ENCODE measurements at regions not wholly inside any gene's neighbourhood (a gene's known extent, or its start where the extent isn't known, plus 50 kb on each side); places are given as distances from the start of the nearest gene placed in this dataset.
A peak's percentile ranks its signal among the peaks of the same experiment; 100 is the strongest.

DNA sequence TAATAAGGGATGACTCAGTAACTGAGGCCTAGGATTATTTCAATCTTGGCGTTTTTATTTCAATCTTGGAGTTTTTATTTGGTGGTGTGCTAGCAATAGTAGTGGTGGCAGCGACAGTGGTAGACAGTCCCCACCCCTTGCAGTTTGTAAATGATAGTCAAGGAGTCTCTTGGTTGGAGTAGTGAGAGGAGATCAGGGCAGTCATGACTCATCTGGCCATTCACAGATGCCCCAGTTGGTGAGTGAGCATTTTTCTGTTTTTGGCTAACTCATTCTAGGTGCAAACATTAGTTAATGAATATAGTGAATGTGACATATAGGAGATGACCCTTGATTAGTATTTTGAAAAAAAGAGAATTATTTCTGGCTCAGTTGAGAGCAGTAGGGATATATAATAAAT is 93.5 kb upstream of the ADAD1 start:
- Histone ChIP-seq H3K79me2 (ENCODE audit: insufficient read depth, low read length) (no peaks in the 10 kb centered on the region), H2AK5ac (ENCODE audit: insufficient read length, low read length) (no peak overlapping the region), H3K23me2 (ENCODE audit: insufficient read length, low read depth, low read length, poor library complexity, severe bottlenecking) (no peaks in the 10 kb centered on the region), H3K18ac (ENCODE audit: insufficient read length, low read depth, low read length) (no peak overlapping the region), H3K23ac (ENCODE audit: insufficient read length, low read depth, low read length) (no peak overlapping the region), H2BK5ac (ENCODE audit: insufficient read length, low read length) (no peak overlapping the region), H3K9ac (ENCODE audit: extremely low read depth, insufficient read length, low read length) (no peak overlapping the region), H2BK120ac (ENCODE audit: low read depth, low read length, poor library complexity, severe bottlenecking) (no peak overlapping the region), H3K27ac (ENCODE audit: insufficient read length, low read depth, low read length) (no peak overlapping the region), H3K79me1 (ENCODE audit: insufficient read depth, low read depth, low read length, poor library complexity, severe bottlenecking) (no peaks in the 10 kb centered on the region), H3K4me2 (ENCODE audit: insufficient read depth, insufficient read length, low read length) (no peak overlapping the region), H4K5ac (ENCODE audit: insufficient read length, low read depth, low read length) (no peak overlapping the region), H2BK12ac (ENCODE audit: insufficient read length, low read depth, low read length) (no peak overlapping the region), H4K8ac (replicated peaks; ENCODE audit: insufficient read length, low read depth, low read length) (no peak overlapping the region), H2BK15ac (ENCODE audit: low read depth, low read length) (no peak overlapping the region), H3T11ph (ENCODE audit: low read length) (no peak overlapping the region), H3K4ac (ENCODE audit: low read depth, low read length) (no peak overlapping the region), H3K56ac (ENCODE audit: insufficient read length, low read depth, low read length) (no peak overlapping the region), H3K9me3 (ENCODE audit: control insufficient read depth, low read depth, low read length) (no peaks in the 10 kb centered on the region), H4K91ac (ENCODE audit: insufficient read length, low read depth, low read length) (no peak overlapping the region), H3K27me3 (ENCODE audit: insufficient read depth, low read length) (no peaks in the 10 kb centered on the region), H2AFZ (ENCODE audit: low read length) (no peak overlapping the region), H3K14ac (ENCODE audit: insufficient read depth, low read length) (no peak overlapping the region), H4K20me1 (ENCODE audit: control insufficient read depth, insufficient read depth, insufficient read length) (no peaks in the 10 kb centered on the region), H2BK20ac (ENCODE audit: low read depth, low read length, poor library complexity, severe bottlenecking) (no peak overlapping the region), H3K4me1 (ENCODE audit: insufficient read depth, low read length) (no peaks in the 10 kb centered on the region)
- Mint-ChIP-seq H3K36me3 (ENCODE audit: insufficient read depth in 1 of 3, low read depth in 3 of 3) (peaks cover 3 to 11% (median 7%) of the 10 kb centered on the region in 3 experiments; a peak in 6 of 7 replicates), H3K27me3 (ENCODE audit: low read depth) (no peaks in the 10 kb centered on the region), H3K4me1 (no peaks in the 10 kb centered on the region), H3K9me3 (no peaks in the 10 kb centered on the region; a peak in 1 of 5 replicates), H3K27ac (peak overlapping the region; percentile 12 to 22 (median 15); a peak in 2 of 7 replicates), H3K4me3 (no peak overlapping the region)
- no peak for TF ChIP-seq CTCF (conservative IDR thresholded peaks at IDR 0.05)
- no peak for DNase-seq
- WGBS (ENCODE audit: extremely low coverage, insufficient read length, low lambda C conversion rate) = no CpG with 5 or more reads among the region's 2 CpGs

All from H9 (cell line).